ENCODE measurements at regions not wholly inside any gene's neighbourhood (a gene's known extent, or its start where the extent isn't known, plus 50 kb on each side); places are given as distances from the start of the nearest gene placed in this dataset.

DNA sequence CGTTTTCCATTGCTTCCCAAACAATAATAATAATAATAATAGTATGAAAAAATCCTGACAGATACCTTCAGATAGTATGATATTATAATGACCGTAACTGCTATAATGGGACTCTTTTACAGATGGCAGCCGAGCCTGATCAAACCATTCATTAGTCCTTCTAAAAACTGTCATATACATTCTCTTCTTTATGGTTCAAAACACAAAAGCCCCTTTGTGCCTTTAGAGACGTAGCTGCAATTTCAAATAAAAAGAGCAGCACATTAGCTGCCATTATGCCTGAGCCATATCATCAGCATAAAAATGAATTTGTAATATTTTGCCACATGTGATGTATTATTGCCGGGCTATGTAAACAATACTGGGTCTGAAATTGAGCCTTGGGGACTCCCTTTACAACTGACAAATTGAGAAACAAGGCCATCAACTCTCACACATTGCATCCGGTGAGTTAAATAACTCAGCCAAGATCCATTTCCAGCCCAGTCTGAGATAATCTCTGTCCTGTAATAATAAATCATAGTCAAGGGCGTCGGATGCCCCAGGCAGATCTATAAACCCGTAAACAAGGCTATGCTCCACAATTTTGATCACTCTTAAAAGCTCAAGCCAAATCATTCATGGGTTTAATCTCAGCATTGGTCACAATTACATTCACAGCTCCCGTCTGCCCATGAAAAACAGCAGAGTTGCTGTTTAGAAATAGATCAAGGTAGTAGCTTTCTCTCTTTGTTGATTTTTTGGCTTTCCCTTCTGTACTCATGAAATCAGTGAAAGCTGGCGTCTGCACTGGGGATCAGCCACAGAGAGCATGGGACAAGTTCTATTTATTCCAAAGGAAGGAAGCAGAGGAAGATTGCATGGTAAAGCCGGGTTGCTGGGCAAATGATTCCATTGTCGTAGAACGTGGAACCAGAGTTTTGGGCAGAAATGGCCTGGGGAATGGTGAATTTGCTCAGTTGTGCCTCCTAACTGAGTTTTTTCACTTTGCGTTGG is 150.1 kb upstream of the BMPER start:
- TF ChIP-seq, protein P1, sequence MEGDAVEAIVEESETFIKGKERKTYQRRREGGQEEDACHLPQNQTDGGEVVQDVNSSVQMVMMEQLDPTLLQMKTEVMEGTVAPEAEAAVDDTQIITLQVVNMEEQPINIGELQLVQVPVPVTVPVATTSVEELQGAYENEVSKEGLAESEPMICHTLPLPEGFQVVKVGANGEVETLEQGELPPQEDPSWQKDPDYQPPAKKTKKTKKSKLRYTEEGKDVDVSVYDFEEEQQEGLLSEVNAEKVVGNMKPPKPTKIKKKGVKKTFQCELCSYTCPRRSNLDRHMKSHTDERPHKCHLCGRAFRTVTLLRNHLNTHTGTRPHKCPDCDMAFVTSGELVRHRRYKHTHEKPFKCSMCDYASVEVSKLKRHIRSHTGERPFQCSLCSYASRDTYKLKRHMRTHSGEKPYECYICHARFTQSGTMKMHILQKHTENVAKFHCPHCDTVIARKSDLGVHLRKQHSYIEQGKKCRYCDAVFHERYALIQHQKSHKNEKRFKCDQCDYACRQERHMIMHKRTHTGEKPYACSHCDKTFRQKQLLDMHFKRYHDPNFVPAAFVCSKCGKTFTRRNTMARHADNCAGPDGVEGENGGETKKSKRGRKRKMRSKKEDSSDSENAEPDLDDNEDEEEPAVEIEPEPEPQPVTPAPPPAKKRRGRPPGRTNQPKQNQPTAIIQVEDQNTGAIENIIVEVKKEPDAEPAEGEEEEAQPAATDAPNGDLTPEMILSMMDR (IDR thresholded peaks at IDR 0.05), result no peak
- no peak for TF ChIP-seq EZH2 (IDR thresholded peaks at IDR 0.05; ENCODE audit: borderline replicate concordance, insufficient read depth, low read depth, low read length, poor library complexity, severe bottlenecking)
